GM21529 (cell line): ENCODE measurements at regions not wholly inside any gene's neighbourhood (a gene's known extent, or its start where the extent isn't known, plus 50 kb on each side); places are given as distances from the start of the nearest gene placed in this dataset.
"Not testable (repeated sequence)": the region's sequence is repeated elsewhere in the genome, so short reads cannot be mapped to it uniquely, and the experiment has no call there.

Experiments
- ATAC-seq: cut with Tn5 transposase; IDR thresholded peaks from one replicate; pipeline ENCODE4 v1.9.1; 2021; ENCODE audit not compliant: unreplicated experiment

DNA sequence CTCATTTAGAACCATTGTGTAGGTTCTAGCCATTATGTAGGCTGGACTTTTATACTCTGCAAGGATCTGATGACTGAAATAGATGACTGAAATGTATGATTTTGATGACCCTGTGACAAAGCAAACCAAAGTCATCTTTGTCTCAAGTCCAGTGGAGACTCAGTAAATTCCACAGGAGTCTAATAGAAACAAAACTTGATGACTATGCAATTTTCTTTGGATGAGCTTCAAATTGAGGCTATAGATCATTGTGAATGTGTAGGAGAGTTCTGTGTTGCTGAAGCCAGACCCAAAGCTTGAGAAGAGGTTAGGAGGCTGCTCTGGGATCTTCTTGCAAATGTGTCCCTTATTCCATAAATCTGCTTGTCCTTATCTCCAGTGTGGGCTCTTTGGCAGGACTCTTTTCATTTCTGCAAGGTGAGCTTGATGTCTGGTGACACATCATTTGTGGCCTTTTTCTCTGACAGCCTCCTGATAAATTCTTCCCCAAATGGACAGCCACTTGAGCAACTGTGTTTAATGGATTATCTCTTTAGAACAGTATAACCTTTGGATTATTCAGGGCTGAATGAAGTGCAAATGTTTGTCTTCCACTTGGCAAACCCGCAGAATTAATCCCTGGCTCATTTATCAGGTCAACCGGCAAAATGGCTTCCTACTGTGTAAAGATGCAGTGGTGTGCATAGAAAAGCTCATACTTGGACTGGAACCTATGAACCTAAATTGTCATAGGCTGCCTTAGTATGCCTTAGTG lies 235.1 kb upstream of the ANKH start:
- no peak for ATAC-seq

DNA sequence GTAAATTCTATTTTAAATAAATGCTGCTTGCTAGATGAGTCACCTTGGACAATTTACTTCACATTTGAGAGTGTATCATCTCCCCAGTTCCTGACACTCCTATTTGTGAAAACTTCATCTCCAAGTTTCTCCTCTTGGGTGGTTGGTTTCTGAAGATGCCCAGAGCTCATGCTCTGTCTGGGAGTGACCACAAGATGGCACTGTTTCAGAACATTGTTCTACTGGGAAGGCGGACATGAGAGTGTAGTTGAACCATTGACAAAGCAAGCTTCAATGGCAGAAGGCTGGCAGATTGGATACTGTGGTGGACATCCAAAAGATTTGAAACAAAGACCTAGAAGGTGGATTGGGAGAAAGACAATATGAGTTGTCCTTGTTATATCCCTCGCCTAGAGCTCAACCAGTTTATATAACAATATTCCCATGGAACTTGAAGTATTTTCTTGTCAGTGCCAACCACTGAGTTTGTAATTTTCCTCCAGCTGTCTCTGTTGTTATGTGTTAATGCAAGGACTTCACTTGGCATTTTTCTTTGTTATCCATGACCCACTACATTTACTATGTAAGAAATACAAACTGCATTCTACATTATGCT lies 234.3 kb upstream of the ANKH start:
- ATAC-seq: peak; percentile 93

DNA sequence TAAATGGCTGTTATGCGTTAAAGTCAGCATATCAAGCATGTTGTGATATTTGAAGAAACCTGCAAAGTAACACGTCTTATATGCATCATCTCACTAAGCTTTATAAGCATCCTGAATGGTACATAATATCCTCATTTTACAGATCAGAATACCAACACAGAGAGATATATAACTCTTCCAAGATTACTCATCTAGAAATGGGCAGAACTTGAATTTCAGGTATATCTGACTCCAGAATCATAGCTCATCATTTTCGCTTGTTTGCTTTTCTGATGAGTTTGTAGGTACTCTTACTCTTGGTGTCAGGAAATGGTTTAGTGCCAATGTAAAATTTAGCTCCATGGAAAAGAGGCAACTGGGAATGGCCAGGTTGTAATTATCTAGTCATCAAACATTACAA lies 232.3 kb upstream of the ANKH start:
- ATAC-seq: no peak

DNA sequence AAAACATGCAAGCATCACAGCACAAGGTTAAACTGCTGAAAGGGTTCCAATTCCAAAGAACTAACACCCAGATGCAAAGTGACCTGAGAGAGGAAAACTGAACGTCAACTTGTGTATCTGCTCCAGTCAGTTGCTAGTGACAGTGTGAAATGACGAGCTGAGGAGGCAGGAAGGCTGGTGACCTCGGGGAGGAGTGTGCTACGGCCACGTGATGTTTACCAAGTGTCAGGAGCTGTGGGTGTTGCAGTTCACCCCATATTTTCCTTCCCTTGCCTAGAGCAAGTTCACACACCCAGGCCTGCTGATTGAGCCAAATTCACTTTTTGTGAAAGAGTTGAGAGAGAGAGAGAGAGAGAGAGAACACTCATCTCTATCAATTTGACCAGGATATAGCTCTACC lies 231.6 kb upstream of the ANKH start:
- ATAC-seq: no peak

DNA sequence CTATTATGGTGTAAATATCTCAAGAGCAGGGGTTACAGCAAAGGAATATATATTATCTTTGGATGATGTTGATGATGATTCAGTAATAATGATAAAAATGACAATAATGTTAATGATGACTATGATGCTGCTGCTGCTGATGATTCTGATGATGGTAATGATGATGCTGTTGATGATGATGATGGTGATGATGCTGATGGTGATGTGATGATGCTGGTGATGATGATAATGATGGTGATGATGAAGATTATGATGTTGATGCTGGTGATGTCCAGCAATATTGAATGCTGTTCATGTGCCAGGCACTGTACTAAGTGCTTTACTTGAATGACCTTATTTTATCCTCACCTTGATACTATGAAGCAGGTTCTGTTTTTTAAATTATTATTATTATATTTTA lies 226.0 kb upstream of the ANKH start:
- no peak for ATAC-seq

DNA sequence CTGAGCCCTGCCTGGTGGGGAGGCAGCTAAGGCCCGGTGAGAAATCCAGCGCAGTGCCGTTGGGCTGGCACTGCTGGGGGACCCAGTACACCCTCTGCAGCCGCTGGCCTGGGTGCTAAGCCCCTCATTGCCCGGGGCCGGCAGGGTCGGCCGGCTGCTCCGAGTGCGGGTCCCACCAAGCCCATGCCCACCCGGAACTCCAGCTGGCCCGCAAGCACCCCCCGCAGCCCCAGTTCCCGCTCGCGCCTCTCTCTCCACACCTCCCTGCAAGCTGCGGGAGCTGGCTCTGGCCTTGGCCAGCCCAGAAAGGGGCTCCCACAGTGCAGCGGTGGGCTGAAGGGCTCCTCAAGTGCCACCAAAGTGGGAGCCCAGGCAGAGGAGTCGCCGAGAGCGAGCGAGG lies 225.1 kb upstream of the ANKH start:
- ATAC-seq: not testable (repeated sequence)

DNA sequence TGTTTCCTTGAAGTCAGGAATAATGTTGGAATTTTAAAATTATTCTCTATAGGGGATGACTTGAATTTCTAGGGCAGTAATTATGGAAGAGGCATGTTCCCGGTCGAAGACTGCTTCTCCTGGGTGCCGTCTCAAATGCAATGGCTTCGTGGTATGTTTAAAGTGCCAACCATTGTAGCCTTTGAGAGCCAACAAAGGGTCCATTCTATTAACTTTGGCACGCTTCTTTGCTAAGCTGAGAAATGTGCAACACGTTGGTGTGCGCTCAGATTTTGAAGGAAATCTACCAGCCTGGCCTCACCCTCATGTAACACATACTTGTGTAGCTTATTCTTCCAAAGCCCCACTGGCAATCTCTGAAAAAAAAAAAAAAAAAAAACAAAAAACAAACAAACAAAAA lies 221.2 kb upstream of the ANKH start:
- no peak for ATAC-seq

DNA sequence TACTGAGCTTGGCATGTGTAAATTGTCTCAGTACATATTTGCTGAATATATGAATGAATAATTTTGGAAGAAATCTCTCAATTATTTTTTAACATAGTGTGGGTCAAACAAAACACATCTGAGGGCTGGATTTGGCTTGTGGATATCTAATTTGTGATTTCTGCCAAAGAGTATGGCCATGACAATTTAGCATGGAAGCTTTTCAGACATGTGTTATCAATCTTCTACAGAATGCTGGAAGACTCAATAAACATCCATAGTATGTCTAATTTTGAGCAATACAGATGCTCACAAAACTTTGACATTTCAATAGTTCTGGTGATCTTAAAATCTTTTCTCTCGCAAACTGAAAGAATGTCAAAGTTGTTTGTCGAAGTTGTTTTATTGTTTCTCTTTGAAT lies 214.1 kb upstream of the ANKH start:
- ATAC-seq: no peak

DNA sequence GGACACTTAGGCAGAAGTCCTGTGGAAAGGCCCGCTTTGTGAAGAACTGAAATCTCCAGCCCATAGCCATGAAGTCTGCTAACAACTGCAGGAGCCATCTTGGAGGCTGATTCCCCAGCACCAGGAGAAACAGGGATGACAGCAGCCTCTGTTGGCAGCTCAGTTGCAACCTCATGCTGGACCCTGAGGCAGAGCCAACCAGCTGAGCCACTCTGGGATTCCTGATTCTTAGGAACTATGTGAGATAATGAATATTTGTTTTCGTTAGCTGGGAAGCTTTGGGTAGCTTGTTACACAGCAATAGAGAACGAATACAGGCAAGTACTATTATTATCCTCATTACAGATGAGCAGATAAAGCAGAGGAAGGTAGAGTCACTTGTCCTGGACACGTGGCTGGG lies 210.5 kb upstream of the ANKH start:
- ATAC-seq: no peak

DNA sequence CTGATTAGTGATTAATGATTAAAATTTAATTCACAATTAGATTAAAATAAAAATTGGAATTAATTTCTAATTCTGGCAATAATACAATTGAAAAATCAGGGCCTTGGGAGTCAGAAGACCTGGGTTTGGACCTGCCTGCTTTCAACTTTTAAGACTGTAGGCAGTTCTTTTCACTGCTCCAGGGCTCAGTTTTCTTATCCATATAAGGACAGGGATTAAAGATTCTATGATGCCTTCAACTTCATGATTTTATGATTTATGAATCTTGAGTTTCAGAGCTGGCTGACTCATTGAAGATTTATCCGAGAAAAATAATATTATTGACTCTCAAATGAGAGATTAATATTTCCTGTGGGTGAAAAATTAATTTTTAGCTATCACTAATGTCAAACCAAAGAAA lies 208.6 kb upstream of the ANKH start:
- no peak for ATAC-seq

DNA sequence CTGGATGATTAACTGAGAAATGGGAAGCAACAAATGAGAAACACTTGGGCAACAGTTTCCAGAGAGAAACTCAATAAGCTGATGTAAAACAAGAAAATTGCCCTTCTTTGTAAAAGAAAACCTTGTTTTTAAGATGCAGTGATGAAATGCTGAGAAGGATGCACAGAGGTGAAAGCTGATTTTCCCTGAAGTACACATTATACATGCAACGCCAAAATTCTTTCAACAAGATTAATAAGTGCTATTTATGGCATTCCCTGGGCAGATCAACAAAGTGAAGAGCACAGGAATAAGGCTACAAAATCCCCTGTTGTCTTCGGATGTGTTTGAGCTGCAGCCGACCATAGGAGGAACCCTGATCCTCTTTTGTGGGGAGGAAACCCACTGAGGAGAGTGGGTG lies 208.0 kb upstream of the ANKH start:
- ATAC-seq: no peak

DNA sequence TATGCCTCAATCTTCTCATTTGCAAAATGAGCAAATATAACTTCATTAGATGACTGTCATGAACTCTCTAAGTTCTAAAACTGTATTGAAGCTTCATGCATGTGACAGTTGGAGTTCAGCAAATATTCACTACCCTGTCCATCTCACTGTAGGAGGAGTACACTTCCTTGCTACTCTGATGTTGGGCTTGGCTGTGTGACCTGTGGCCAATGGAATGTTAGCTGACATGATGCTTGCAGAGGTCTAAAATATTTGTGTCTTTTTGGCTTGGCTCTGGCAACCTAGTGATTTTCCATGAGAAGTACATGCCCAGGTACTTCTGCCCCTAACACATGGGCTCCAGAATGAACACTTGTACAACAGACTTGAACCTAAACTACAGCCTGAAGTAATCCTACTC lies 203.1 kb upstream of the ANKH start:
- no peak for ATAC-seq

DNA sequence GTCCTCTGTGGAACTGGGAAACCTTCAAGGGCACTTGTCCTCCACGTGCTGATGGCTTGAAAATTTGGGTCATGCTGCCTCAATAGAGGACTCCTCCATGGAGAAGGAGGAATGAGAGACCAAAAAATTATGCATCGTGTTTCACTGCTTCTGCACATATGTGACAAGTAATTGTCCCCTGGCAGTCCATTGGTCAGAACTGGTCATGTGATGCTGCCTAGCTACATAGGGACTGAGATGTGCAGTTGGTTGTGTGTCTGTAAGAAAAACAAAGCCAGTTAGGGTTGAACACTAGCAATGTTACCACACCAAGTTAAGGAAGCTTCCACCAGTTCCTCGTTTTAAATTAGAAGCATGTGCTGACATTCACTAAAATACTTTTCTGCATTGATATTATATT lies 201.9 kb upstream of the ANKH start:
- ATAC-seq: no peak

DNA sequence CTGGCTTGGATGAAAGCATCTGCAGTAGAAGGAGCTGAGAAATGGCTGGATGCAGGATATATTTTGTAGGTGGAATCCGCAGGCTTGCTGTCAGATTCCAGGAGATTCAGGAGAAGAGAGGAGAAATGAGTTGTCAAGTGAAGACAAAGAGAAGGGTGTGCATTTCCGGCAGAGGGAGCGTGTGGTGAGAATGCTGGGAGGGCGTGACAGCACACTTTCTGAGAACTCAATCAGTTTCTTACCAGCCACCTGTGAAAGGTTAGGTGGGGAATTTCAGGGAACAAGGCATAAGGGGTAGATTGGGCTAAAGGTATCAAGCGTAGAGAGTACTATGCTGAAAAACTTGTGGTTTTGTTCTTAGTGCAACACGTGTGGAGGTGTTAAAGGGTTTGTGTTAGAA lies 199.3 kb upstream of the ANKH start:
- no peak for ATAC-seq

DNA sequence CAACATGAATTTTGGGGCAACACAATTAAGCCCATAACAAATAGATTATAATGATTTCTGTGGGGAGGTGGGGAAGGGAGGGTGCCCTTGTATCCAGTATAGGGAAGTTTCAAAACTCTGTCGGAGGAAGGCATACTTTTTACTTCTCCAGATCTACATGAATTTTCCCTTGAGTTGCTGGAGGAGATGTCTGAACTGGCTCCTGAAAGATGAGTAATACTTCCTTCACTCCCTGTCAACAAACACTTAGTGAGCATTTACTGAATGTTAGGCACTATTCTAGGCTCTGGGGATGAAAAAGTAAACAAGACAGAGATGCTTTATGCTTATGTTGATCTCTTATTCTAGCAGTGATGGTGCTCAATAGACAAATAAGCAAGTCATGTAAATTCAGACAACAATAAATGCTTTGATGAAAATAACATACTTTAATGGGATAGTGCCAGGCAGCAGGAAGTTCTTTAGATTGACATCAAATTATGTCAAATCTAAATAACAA lies 197.9 kb upstream of the ANKH start:
- no peak for ATAC-seq

DNA sequence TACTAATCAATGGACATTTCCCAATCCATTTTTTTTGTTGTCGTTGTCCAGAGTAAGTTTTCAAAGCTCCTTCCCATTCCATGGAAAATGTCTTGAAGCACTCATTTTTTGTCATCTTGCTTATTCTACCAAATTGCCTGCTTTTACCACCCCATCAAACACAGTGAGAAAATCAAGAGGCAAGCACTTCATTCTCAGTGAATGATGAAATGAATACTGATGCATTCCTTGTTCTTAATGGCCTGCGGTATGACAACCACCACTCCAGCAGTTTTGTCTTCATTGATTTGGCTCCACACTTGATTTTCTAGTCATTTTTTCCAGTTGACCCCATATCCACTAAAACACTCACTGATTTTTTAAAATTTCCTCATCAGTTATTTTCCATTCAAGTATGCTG lies 193.5 kb upstream of the ANKH start:
- no peak for ATAC-seq

DNA sequence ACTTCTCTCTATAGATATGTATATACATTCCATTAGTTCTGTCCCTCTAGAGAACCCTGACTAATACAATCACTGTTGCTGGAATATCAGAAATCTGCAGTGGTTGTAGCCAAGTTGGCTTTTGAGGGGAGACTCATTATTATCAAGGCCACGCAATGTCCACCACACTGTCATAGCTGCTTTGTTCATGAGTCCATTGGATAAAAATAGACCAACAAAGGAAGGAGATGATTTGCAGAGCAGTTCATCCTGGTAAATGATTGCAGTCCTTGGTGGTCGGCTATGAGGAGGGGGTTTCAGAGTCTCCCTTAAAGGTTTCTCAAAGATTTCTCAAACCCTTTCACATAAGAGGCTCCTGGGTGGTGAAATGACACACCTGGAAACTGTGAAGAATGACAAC lies 192.8 kb upstream of the ANKH start:
- ATAC-seq: no peak

DNA sequence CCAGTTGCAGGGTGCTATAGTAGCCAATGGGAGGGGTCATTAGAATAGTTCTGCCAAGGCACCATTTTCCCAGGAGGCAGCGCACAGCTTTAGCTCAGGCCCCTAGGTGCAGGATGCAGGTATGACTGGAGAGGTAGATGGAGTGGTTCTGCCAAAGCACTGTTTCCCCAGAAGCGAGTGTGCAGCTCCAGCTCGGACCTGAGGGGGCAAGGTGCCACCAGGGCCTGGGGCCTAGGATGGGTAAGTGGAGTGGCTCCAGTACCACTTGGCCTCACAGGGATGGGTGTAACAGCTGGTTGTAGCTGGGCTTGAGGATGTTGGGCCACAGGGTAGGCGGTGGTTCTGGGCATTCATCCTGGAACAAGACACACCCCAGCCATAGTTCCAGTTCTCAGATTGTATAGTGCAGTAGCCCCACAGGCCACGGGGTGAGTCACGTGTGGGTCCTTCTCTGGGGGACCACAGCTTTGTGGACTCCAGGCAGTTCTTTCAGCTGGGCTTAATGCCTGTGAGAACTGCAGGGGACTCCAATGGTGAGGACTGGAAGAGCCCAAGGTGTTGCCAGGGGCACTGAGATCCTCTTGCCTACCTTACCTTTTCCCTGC lies 185.5 kb upstream of the ANKH start:
- no peak for ATAC-seq

DNA sequence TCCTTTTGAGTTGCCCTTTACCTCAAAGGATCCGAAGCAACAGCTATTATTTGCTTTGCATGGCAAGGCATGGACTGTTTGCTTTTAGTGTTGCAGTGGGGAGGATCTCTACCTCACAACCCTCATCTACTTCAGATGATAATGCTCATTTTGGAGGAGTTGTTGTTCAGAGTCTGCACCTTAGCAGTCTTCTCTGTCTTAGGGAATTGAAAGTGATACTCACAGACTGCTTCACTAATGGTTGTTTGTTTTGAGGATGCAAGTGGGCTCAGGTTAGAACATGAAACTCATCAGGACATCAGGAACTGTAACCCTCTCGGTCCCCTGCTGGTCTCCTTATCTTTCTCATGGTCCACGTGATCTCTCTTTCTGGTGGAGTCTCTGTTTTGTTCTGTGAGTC lies 172.9 kb upstream of the ANKH start:
- no peak for ATAC-seq

DNA sequence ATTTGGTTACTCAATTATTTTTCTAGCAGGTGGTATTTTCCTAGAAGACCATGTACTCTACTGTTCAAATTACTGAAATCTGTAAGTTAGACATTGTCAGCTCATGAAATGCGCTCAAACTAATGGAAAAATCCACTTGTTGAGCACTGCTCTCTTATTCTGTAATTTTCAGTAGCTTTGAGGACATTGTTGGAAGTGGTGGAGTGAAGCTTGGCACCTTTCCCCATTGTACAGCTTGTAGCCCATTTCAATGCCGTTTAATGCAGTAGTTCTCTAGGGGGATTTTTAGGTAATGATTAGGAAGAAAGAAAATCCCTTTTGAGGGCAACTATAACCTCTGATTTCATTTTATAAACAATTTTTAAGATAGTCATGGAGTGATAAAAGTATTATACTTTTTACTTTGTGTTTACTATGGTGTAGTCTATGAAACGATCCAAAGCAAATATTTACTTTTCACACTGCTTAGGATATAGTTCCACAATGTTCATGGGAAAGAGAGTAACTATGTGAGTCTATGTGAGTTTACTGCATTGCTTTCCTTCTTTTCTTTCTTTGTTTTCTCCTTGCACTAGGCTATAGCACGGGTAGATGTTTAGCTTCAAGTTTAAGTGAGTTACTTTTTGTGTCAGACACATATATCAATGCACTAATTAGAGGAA lies 165.8 kb upstream of the ANKH start:
- no peak for ATAC-seq

DNA sequence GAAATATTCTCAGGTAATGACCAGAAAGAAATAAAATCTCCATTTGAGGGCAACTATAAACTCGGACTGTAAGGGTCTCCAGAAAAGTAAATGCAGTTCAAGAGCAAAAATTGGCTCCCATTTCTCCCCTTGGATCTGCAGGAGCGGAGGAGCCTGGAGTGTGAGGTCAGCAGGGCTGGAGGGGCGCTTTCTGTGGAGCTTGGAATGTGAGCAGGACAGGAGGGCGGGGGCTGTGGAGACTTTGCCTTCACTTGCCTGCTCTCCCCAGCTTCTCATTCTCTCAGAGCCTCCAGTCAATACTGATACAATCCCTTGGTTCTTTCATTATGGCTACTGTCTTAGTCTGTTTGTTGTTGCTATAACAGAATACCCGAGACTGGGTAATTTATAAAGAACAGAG lies 162.8 kb upstream of the ANKH start:
- no peak for ATAC-seq

DNA sequence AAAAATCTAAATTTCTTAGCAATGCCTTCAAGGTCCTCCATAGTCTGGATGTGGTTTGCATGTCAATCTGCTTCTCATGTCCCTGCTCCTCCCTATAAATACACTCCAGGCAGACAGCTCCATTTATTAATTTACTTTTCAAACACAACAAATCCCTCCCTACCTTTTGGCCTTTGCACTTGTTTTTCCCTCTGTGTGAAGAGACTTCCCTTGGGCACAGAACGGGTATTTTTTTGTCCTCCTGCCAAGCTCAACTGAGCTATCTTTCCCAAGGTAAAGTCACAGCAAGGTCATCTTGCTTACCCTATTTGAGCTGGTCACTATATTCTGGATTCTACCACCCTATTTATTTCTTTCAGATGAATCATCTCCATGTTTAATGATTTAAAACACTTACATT lies 159.6 kb upstream of the ANKH start:
- no peak for ATAC-seq
